Liver (tissue), 8 donors: ENCODE measurements at regions not wholly inside any gene's neighbourhood (a gene's known extent, or its start where the extent isn't known, plus 50 kb on each side); places are given as distances from the start of the nearest gene placed in this dataset.

ENCODE experiments used
- DNase-seq: peaks from one replicate; pipeline ENCODE4 v3.0.0-alpha.2; 2017; ENCODE audit warnings: low spot score
- H3K27ac ChIP-seq, 2 donors: one replicate each; pipeline ENCODE4 v1.7.0; 2013; ENCODE audit warnings: inconsistent platforms in 2 of 2, low read length in 2 of 2, control low read depth in 1 of 2, low read depth in 1 of 2, mild to moderate bottlenecking in 1 of 2
- H3K27me3 ChIP-seq, 4 donors: one replicate each; pipeline versions ENCODE4 v1.6.1 to v1.7.0; 2013; ENCODE audit warnings: low read length in 3 of 4, inconsistent platforms in 1 of 4, mild to moderate bottlenecking in 1 of 4, moderate library complexity in 1 of 4; ENCODE audit not compliant: control insufficient read depth in 4 of 4, insufficient read depth in 4 of 4
- H3K36me3 ChIP-seq, 4 donors: one replicate each; pipeline versions ENCODE4 v1.6.1 to v1.7.0; 2013; ENCODE audit warnings: low read length in 3 of 4, mild to moderate bottlenecking in 3 of 4, low read depth in 1 of 4, moderate library complexity in 1 of 4; ENCODE audit not compliant: control insufficient read depth in 4 of 4, insufficient read depth in 3 of 4
- H3K4me1 ChIP-seq, 4 donors: one replicate each; pipeline versions ENCODE4 v1.6.1 to v1.7.0; 2013; ENCODE audit warnings: low read length in 3 of 4, mild to moderate bottlenecking in 3 of 4, moderate library complexity in 1 of 4; ENCODE audit not compliant: control insufficient read depth in 4 of 4, insufficient read depth in 4 of 4
- H3K4me3 ChIP-seq, 3 donors: one replicate each; pipeline versions ENCODE4 v1.6.1 to v1.7.0; 2013; ENCODE audit warnings: low read length in 3 of 3, control low read depth in 1 of 3, low read depth in 1 of 3, mild to moderate bottlenecking in 1 of 3
- H3K9ac ChIP-seq, 2 donors: one replicate each; pipeline ENCODE4 v1.7.0; 2013; ENCODE audit warnings: low read length in 2 of 2, mild to moderate bottlenecking in 2 of 2, moderate library complexity in 2 of 2, control low read depth in 1 of 2, low read depth in 1 of 2
- H3K9me3 ChIP-seq, 4 donors: one replicate each; pipeline versions ENCODE4 v1.6.1 to v1.7.0; 2013; ENCODE audit warnings: low read length in 3 of 4; ENCODE audit not compliant: control insufficient read depth in 4 of 4
- ATF3 ChIP-seq: IDR thresholded peaks from 2 replicates; pipeline ENCODE4 v1.6.1; 2016; ENCODE audit warnings: antibody characterized with exemption
- CTCF ChIP-seq: fragments of 150-350 bp; IDR thresholded peaks from 2 replicates; pipeline ENCODE4 v1.5.1; 2017; ENCODE audit warnings: improper control_type of control experiment, low read depth, low read length; ENCODE audit not compliant: missing input control
- EGR1 ChIP-seq, 2 donors: IDR thresholded peaks; 2 replicates each; pipeline ENCODE4 v1.6.1; 2016 to 2018; ENCODE audit warnings: antibody characterized with exemption in 2 of 2, low read depth in 2 of 2
- FOXA1 ChIP-seq: IDR thresholded peaks from 2 replicates; pipeline ENCODE4 v1.6.1; 2016; ENCODE audit warnings: antibody characterized with exemption
- FOXA2 ChIP-seq: IDR thresholded peaks from 2 replicates; pipeline ENCODE4 v1.6.1; 2016; ENCODE audit warnings: antibody characterized with exemption
- GABPA ChIP-seq, 2 donors: IDR thresholded peaks in 1 of 2; conservative IDR thresholded peaks in 1 of 2; 2 replicates each; pipeline ENCODE4 v1.6.1; 2016; ENCODE audit warnings: antibody characterized with exemption in 2 of 2, mild to moderate bottlenecking in 1 of 2, moderate library complexity in 1 of 2
- HNF4A ChIP-seq, 2 donors: conservative IDR thresholded peaks; 2 replicates each; pipeline ENCODE4 v1.6.1; 2016; ENCODE audit warnings: antibody characterized with exemption in 2 of 2, mild to moderate bottlenecking in 2 of 2
- HNF4G ChIP-seq: IDR thresholded peaks from 2 replicates; pipeline ENCODE4 v1.6.1; 2016; ENCODE audit warnings: antibody characterized with exemption
- JUND ChIP-seq, 2 donors: IDR thresholded peaks; 2 replicates each; pipeline ENCODE4 v1.6.1; 2016; ENCODE audit warnings: antibody characterized with exemption in 2 of 2
- MAX ChIP-seq: IDR thresholded peaks from 2 replicates; pipeline ENCODE4 v1.6.1; 2016; ENCODE audit warnings: antibody characterized with exemption
- NR2F2 ChIP-seq: IDR thresholded peaks from 2 replicates; pipeline ENCODE4 v1.6.1; 2016; ENCODE audit warnings: antibody characterized with exemption
- RAD21 ChIP-seq, 2 donors: IDR thresholded peaks; 2 replicates each; pipeline ENCODE4 v1.6.1; 2016; ENCODE audit warnings: antibody characterized with exemption in 2 of 2, mild to moderate bottlenecking in 2 of 2
- REST ChIP-seq: IDR thresholded peaks from 2 replicates; pipeline ENCODE4 v1.6.1; 2016; ENCODE audit warnings: antibody characterized with exemption, mild to moderate bottlenecking
- RXRA ChIP-seq, 2 donors: IDR thresholded peaks; 2 replicates each; pipeline ENCODE4 v1.6.1; 2017 to 2018; ENCODE audit warnings: antibody characterized with exemption in 2 of 2, mild to moderate bottlenecking in 1 of 2
- SP1 ChIP-seq: IDR thresholded peaks from 2 replicates; pipeline ENCODE4 v1.6.1; 2018; ENCODE audit warnings: antibody characterized with exemption, mild to moderate bottlenecking
- TAF1 ChIP-seq: conservative IDR thresholded peaks from 2 replicates; pipeline ENCODE4 v1.6.1; 2016; ENCODE audit warnings: antibody characterized with exemption, mild to moderate bottlenecking
- YY1 ChIP-seq: IDR thresholded peaks from 2 replicates; pipeline ENCODE4 v1.6.1; 2016; ENCODE audit warnings: antibody characterized with exemption, mild to moderate bottlenecking
- ZBTB33 ChIP-seq: IDR thresholded peaks from 2 replicates; pipeline ENCODE4 v1.6.1; 2016; ENCODE audit warnings: antibody characterized with exemption
- WGBS: extraction: QIAGEN DNeasy Blood & Tissue Kit; methylation state at CpG from one replicate; pipeline ENCODE4 v1.1.7; 2013; 5-methylcytosine and 5-hydroxymethylcytosine counted together
- donor health status: healthy.
- donor health status: healthy.
- donor health status: healthy.
- donor health status: healthy.
- donor health status: healthy.

GRCh38 chr6:140540743-140541142 is 1166.3 kb upstream of the CITED2 start:
- 93% methylated on average over 1 of the region's 1 CpG for WGBS
- DNase-seq: no peak
- no peaks in the 10 kb centered on the region for H3K9me3 ChIP-seq

More at GRCh38 chr6:140540743-140541142, 1166.3 kb upstream of the CITED2 start:
- TF ChIP-seq HNF4A (conservative IDR thresholded peaks at IDR 0.05) (no peak), RAD21 (IDR thresholded peaks at IDR 0.05) (no peak), YY1 (no peak), TAF1 (no peak), FOXA2 (no peak), ZBTB33 (no peak), FOXA1 (no peak), MAX (no peak), NR2F2 (no peak), SP1 (no peak), JUND (IDR thresholded peaks at IDR 0.05) (no peak), HNF4G (no peak), GABPA (IDR thresholded peaks at IDR 0.05 in 1 of 2, conservative IDR thresholded peaks at IDR 0.05 in 1 of 2) (no peak), CTCF (no peak), REST (no peak), RXRA (IDR thresholded peaks at IDR 0.05) (no peak), EGR1 (IDR thresholded peaks at IDR 0.05; ENCODE audit: low read depth in 2 of 2) (no peak), ATF3 (no peak)
- Histone ChIP-seq H3K4me3 (no peak overlapping the region), H3K4me1 (no peaks in the 10 kb centered on the region), H3K27ac (no peak overlapping the region), H3K9ac (no peak overlapping the region), H3K36me3 (no peaks in the 10 kb centered on the region), H3K27me3 (no peaks in the 10 kb centered on the region)
